CD14-positive monocyte (primary cell): ENCODE measurements at regions not wholly inside any gene's neighbourhood (a gene's known extent, or its start where the extent isn't known, plus 50 kb on each side); places are given as distances from the start of the nearest gene placed in this dataset.

ENCODE experiments used
- DNase-seq, 3 donors: peaks; one replicate each; pipeline ENCODE4 v3.0.0-alpha.2; 2011 to 2022
- H2AFZ ChIP-seq: 2 replicates; pipeline ENCODE4 v1.6.0; 2012; ENCODE audit warnings: mild to moderate bottlenecking, low read depth, low read length, inconsistent platforms; ENCODE audit not compliant: insufficient read depth, poor library complexity, severe bottlenecking
- H3K27ac ChIP-seq, 2 donors: 1 replicate in 1 of 2; 2 replicates in 1 of 2; pipeline ENCODE4 v1.5.1; 2012 to 2013; ENCODE audit warnings: low read length in 2 of 2, control low read depth in 1 of 2, inconsistent platforms in 1 of 2, low read depth in 1 of 2, mild to moderate bottlenecking in 1 of 2
- H3K27me3 ChIP-seq, 2 donors: one replicate each; pipeline versions ENCODE4 v1.6.0 to v1.6.1; 2011 to 2013; ENCODE audit warnings: low read length in 2 of 2; ENCODE audit not compliant: control insufficient read depth in 2 of 2, insufficient read depth in 2 of 2
- H3K36me3 ChIP-seq, 2 donors: replicated peaks in 1 of 2; 1 replicate in 1 of 2; 2 replicates in 1 of 2; pipeline versions ENCODE4 v1.5.1 to v1.6.1; 2012 to 2013; ENCODE audit warnings: low read length in 2 of 2, control low read depth in 1 of 2, inconsistent platforms in 1 of 2, mild to moderate bottlenecking in 1 of 2; ENCODE audit not compliant: insufficient read depth in 2 of 2, control insufficient read depth in 1 of 2
- H3K4me1 ChIP-seq, 2 donors: 1 replicate in 1 of 2; 2 replicates in 1 of 2; pipeline versions ENCODE4 v1.5.1 to v1.6.1; 2012 to 2013; ENCODE audit warnings: low read length in 2 of 2, control low read depth in 1 of 2, inconsistent platforms in 1 of 2, mild to moderate bottlenecking in 1 of 2, moderate library complexity in 1 of 2; ENCODE audit not compliant: insufficient read depth in 2 of 2, control insufficient read depth in 1 of 2
- H3K4me2 ChIP-seq: replicated peaks from 2 replicates; pipeline ENCODE3; 2012; ENCODE audit warnings: low read length, moderate library complexity, mild to moderate bottlenecking; ENCODE audit not compliant: poor library complexity, severe bottlenecking; ENCODE audit errors: extremely low read depth
- H3K4me3 ChIP-seq, 3 experiments: fragments of 200-600 bp in 1 of 3; sonication (generic) in 1 of 3; replicated peaks in 1 of 3; 1 replicate in 2 of 3; 2 replicates in 1 of 3; pipeline ENCODE4 v1.5.1; 2011 to 2013; ENCODE audit warnings: low read length in 3 of 3, mild to moderate bottlenecking in 3 of 3, control low read depth in 2 of 3, low read depth in 2 of 3, inconsistent platforms in 1 of 3, moderate library complexity in 1 of 3
- H3K79me2 ChIP-seq: 2 replicates; pipeline ENCODE4 v1.6.0; 2012; ENCODE audit warnings: mild to moderate bottlenecking, control low read depth, inconsistent platforms, low read length, moderate library complexity; ENCODE audit not compliant: insufficient read depth
- H3K9ac ChIP-seq: 2 replicates; pipeline ENCODE4 v1.6.0; 2017; ENCODE audit warnings: low read length, mild to moderate bottlenecking; ENCODE audit not compliant: insufficient read depth, poor library complexity, severe bottlenecking
- H3K9me3 ChIP-seq, 2 donors: replicated peaks in 1 of 2; 1 replicate in 1 of 2; 2 replicates in 1 of 2; pipeline versions ENCODE4 v1.5.1 to v1.6.1; 2012 to 2013; ENCODE audit warnings: low read length in 2 of 2, control low read depth in 1 of 2; ENCODE audit not compliant: control insufficient read depth in 1 of 2, insufficient read depth in 1 of 2
- H4K20me1 ChIP-seq: 2 replicates; pipeline ENCODE4 v1.6.0; 2012; ENCODE audit warnings: mild to moderate bottlenecking, low read length, control low read depth, moderate library complexity; ENCODE audit not compliant: insufficient read depth
- H3K27ac Mint-ChIP-seq, 7 donors: one replicate each; pipeline ENCODE4 v1.8.0; 2020; ENCODE audit warnings: mild to moderate bottlenecking in 7 of 7, mixed read lengths in 7 of 7, moderate library complexity in 6 of 7, inconsistent platforms in 2 of 7
- H3K27me3 Mint-ChIP-seq, 3 donors: one replicate each; pipeline ENCODE4 v1.8.0; 2021 to 2022; ENCODE audit warnings: low read depth in 3 of 3, mild to moderate bottlenecking in 3 of 3, mixed read lengths in 3 of 3, moderate library complexity in 3 of 3, inconsistent platforms in 1 of 3
- H3K36me3 Mint-ChIP-seq, 2 donors: one replicate each; pipeline ENCODE4 v1.8.0; 2020; ENCODE audit warnings: mixed read lengths in 2 of 2, inconsistent platforms in 1 of 2, mild to moderate bottlenecking in 1 of 2
- H3K4me1 Mint-ChIP-seq: one replicate; pipeline ENCODE4 v1.8.0; 2020; ENCODE audit warnings: mild to moderate bottlenecking, mixed read lengths
- H3K4me3 Mint-ChIP-seq, 2 donors: one replicate each; pipeline ENCODE4 v1.8.0; 2020; ENCODE audit warnings: mild to moderate bottlenecking in 2 of 2, mixed read lengths in 2 of 2, moderate library complexity in 1 of 2
- H3K9me3 Mint-ChIP-seq, 7 donors: one replicate each; pipeline ENCODE4 v1.8.0; 2020 to 2022; ENCODE audit warnings: mixed read lengths in 7 of 7, mild to moderate bottlenecking in 6 of 7, moderate library complexity in 6 of 7, inconsistent platforms in 2 of 7
- WGBS: methylation state at CpG from one replicate; pipeline ENCODE4 v1.1.5; 2013; ENCODE audit warnings: missing lambda C conversion rate; ENCODE audit not compliant: insufficient coverage; 5-methylcytosine and 5-hydroxymethylcytosine counted together
- intact Hi-C, 2 donors: fragments of 100-400 bp; cut with micrococcal nuclease; formaldehyde crosslinking; loops; one replicate each; pipeline versions ENCODE4 v1.15.0 to v1.15.1; 2023
- TF ChIP-seq, protein P1 (sequence below): fragments of 200-600 bp; IDR thresholded peaks from one replicate; pipeline ENCODE4 v1.8.0; 2022; ENCODE audit warnings: antibody characterized with exemption, mild to moderate bottlenecking

DNA sequence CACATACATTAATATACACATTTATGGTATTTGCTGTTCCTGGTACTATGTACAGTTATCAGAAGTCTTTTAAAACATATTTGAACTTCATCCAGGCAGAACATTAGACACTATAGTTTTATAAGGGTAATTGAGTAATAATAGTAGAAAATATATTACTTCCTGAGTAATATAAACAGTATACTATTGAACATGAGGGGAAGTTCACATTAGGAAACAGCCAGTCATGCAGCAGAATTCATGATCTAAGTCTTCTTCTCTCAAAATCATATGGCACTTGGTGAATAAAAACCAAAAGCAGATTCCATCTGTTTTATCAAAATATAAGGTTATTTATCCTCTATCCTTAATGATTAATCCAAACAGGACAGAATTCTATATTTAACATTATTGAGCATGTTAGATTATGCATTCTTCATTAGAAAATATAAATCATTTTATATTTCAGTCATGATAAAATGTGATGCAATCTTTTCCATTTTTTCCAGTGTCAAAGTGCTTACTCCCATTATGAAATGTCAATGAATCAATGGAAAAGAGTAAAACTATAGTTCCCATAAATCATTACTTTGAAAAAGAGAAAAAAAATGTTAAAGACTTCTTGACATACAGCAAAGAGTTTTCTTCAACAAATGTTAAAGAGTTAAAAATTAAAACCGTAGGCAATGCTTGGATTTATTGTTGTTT is 584.3 kb upstream of the TUSC1 start:
- no peaks in the 10 kb centered on the region for H3K79me2 ChIP-seq
- Mint-ChIP-seq H3K9me3 (peaks cover 0 to 7% (median 0%) of the 10 kb centered on the region in 7 donors), H3K4me3 (no peak overlapping the region), H3K27me3 (no peaks in the 10 kb centered on the region), H3K4me1 (no peaks in the 10 kb centered on the region), H3K36me3 (no peaks in the 10 kb centered on the region), H3K27ac (no peak overlapping the region)
- no peak overlapping the region for H2AFZ ChIP-seq
- H3K4me2 ChIP-seq, result no peak overlapping the region
- WGBS, result no CpG with 5 or more reads among the region's 1 CpG
- H4K20me1 ChIP-seq, result no peaks in the 10 kb centered on the region
- H3K4me3 ChIP-seq, result no peak overlapping the region
- no peaks in the 10 kb centered on the region for H3K27me3 ChIP-seq
- no peaks in the 10 kb centered on the region for H3K36me3 ChIP-seq
- intact Hi-C loops, result no loop called here
- no peaks in the 10 kb centered on the region for H3K4me1 ChIP-seq
- peaks cover 0 to 3% of the 10 kb centered on the region in 2 donors for H3K9me3 ChIP-seq
- DNase-seq, result no peak
- no peak overlapping the region for H3K9ac ChIP-seq
- TF ChIP-seq, protein P1, sequence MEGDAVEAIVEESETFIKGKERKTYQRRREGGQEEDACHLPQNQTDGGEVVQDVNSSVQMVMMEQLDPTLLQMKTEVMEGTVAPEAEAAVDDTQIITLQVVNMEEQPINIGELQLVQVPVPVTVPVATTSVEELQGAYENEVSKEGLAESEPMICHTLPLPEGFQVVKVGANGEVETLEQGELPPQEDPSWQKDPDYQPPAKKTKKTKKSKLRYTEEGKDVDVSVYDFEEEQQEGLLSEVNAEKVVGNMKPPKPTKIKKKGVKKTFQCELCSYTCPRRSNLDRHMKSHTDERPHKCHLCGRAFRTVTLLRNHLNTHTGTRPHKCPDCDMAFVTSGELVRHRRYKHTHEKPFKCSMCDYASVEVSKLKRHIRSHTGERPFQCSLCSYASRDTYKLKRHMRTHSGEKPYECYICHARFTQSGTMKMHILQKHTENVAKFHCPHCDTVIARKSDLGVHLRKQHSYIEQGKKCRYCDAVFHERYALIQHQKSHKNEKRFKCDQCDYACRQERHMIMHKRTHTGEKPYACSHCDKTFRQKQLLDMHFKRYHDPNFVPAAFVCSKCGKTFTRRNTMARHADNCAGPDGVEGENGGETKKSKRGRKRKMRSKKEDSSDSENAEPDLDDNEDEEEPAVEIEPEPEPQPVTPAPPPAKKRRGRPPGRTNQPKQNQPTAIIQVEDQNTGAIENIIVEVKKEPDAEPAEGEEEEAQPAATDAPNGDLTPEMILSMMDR, result no peak
- H3K27ac ChIP-seq, result no peak overlapping the region

DNA sequence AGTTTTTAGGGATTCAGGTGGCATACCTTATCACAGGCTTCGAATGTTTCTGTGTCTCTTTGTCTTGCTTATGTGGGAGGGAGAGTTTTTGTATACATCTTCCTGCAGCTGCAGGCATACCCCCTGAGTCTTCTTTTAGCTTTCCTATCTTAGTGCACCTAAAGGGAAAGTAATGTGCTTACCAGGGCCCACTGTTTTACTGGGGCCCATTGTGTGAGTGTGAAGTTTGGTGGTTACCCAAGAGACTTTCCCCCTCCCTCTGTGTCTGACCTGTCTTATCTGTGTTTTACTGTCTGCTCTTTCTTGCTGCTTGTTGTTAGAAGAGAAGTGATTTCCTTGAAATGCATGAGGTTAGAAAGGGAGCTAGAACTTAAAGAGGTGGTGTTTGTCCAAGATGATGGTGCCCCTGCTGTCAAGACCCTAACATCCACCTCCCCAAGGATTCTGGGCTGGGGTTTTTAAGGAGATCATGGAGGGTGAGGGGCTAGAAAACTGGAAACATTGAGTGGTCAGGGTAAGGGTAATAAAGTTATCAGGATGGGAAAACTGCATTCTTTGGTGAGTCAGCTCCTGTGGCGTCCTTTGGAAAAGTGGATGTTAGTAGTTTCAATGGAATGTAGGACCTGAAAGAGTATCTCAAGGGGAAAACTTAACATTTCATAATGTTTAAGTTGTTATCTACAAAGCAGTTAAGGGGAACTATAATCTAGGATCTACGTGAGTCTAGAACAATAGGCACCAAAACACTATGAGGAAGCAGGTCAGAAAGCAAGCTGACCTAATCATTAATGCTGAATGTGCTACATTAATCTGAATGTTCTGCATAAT is 583.5 kb upstream of the TUSC1 start:
- H3K4me3 Mint-ChIP-seq, result no peak overlapping the region
- TF ChIP-seq, protein P1, result no peak
- H3K4me1 Mint-ChIP-seq, result no peaks in the 10 kb centered on the region
- no peak for DNase-seq
- no peak overlapping the region for H3K9ac ChIP-seq
- no peaks in the 10 kb centered on the region for H3K79me2 ChIP-seq
- no peaks in the 10 kb centered on the region for H3K27me3 Mint-ChIP-seq
- intact Hi-C loops, result no loop called here
- no peak overlapping the region for H3K4me3 ChIP-seq
- no peaks in the 10 kb centered on the region for H3K27me3 ChIP-seq
- peaks cover 0 to 7% (median 0%) of the 10 kb centered on the region in 7 donors for H3K9me3 Mint-ChIP-seq
- no peaks in the 10 kb centered on the region for H3K36me3 ChIP-seq
- H3K36me3 Mint-ChIP-seq, result no peaks in the 10 kb centered on the region
- H3K4me2 ChIP-seq, result no peak overlapping the region
- WGBS, result 57% methylated on average over 1 of the region's 3 CpGs
- no peak overlapping the region for H2AFZ ChIP-seq
- H3K27ac Mint-ChIP-seq, result no peak overlapping the region
- H4K20me1 ChIP-seq, result no peaks in the 10 kb centered on the region
- no peak overlapping the region for H3K27ac ChIP-seq
- peaks cover 0 to 3% of the 10 kb centered on the region in 2 donors for H3K9me3 ChIP-seq
- no peaks in the 10 kb centered on the region for H3K4me1 ChIP-seq
